Astrocyte (in vitro differentiated cells and primary cell): ENCODE measurements at regions not wholly inside any gene's neighbourhood (a gene's known extent, or its start where the extent isn't known, plus 50 kb on each side); places are given as distances from the start of the nearest gene placed in this dataset.

Source experiments
- DNase-seq: peaks from one replicate; pipeline ENCODE4 v3.0.0-alpha.2; 2010; ENCODE audit warnings: low read depth
- FAIRE-seq: peaks from 2 replicates; lab custom pipeline; 2011; peaks lifted over from hg19 to GRCh38; lab: Jason Lieb, UNC
- H2AFZ ChIP-seq: 2 replicates; pipeline ENCODE4 v1.6.0; 2012; ENCODE audit warnings: low read depth, low read length, inconsistent platforms
- H3K27ac ChIP-seq: 2 replicates; pipeline ENCODE4 v1.5.1; 2011; ENCODE audit warnings: low read depth, low read length, inconsistent platforms
- H3K27me3 ChIP-seq: 2 replicates; pipeline ENCODE4 v1.6.0; 2011; ENCODE audit warnings: low read length, inconsistent platforms; ENCODE audit not compliant: insufficient read depth
- H3K36me3 ChIP-seq: 2 replicates; pipeline ENCODE4 v1.5.1; 2011; ENCODE audit warnings: low read length, inconsistent platforms; ENCODE audit not compliant: insufficient read depth
- H3K4me1 ChIP-seq: 2 replicates; pipeline ENCODE4 v1.5.1; 2011; ENCODE audit warnings: low read length, inconsistent platforms; ENCODE audit not compliant: insufficient read depth
- H3K4me2 ChIP-seq: 2 replicates; pipeline ENCODE4 v1.6.0; 2012; ENCODE audit warnings: low read length, inconsistent platforms
- H3K4me3 ChIP-seq: 2 replicates; pipeline ENCODE4 v1.5.1; 2011; ENCODE audit warnings: low read depth, mild to moderate bottlenecking, low read length, inconsistent platforms; ENCODE audit not compliant: insufficient read depth
- H3K79me2 ChIP-seq: 2 replicates; pipeline ENCODE4 v1.6.0; 2012; ENCODE audit warnings: mild to moderate bottlenecking, low read length, inconsistent platforms; ENCODE audit not compliant: insufficient read depth
- H3K9ac ChIP-seq: 2 replicates; pipeline ENCODE4 v1.6.0; 2012; ENCODE audit warnings: mild to moderate bottlenecking, low read length, inconsistent platforms
- H3K9me3 ChIP-seq: 2 replicates; pipeline ENCODE4 v1.5.1; 2012; ENCODE audit warnings: low read depth, mild to moderate bottlenecking, low read length, inconsistent platforms; ENCODE audit not compliant: insufficient read depth
- H4K20me1 ChIP-seq: 2 replicates; pipeline ENCODE4 v1.6.0; 2012; ENCODE audit warnings: low read length, inconsistent platforms; ENCODE audit not compliant: insufficient read depth
- H3K27ac Mint-ChIP-seq: one replicate; pipeline ENCODE4 v1.8.0; 2021; ENCODE audit warnings: mild to moderate bottlenecking, mixed read lengths; ENCODE audit not compliant: unreplicated experiment
- H3K27me3 Mint-ChIP-seq: one replicate; pipeline ENCODE4 v1.8.0; 2021; ENCODE audit warnings: low read depth, mixed read lengths; ENCODE audit not compliant: unreplicated experiment
- H3K36me3 Mint-ChIP-seq: one replicate; pipeline ENCODE4 v1.8.0; 2021; ENCODE audit warnings: low read depth, mixed read lengths; ENCODE audit not compliant: unreplicated experiment
- H3K4me1 Mint-ChIP-seq: one replicate; pipeline ENCODE4 v1.8.0; 2021; ENCODE audit warnings: low read depth, mixed read lengths; ENCODE audit not compliant: unreplicated experiment
- H3K4me3 Mint-ChIP-seq: one replicate; pipeline ENCODE4 v1.8.0; 2021; ENCODE audit warnings: mild to moderate bottlenecking, moderate library complexity, mixed read lengths; ENCODE audit not compliant: unreplicated experiment
- H3K9me3 Mint-ChIP-seq: one replicate; pipeline ENCODE4 v1.8.0; 2021; ENCODE audit warnings: mild to moderate bottlenecking, mixed read lengths; ENCODE audit not compliant: unreplicated experiment
- CTCF ChIP-seq: IDR thresholded peaks from 2 replicates; pipeline ENCODE4 v1.5.1; 2011; ENCODE audit warnings: low read depth, mild to moderate bottlenecking, inconsistent platforms, low read length, moderate library complexity; ENCODE audit not compliant: insufficient read depth
- EZH2 ChIP-seq: IDR thresholded peaks from 2 replicates; pipeline ENCODE4 v1.6.1; 2012; ENCODE audit warnings: mild to moderate bottlenecking, low read length, inconsistent platforms; ENCODE audit not compliant: insufficient read depth

- H3K27ac ChIP-seq, result no peak overlapping the region
- no peak overlapping the region for H3K4me3 Mint-ChIP-seq
These were observed 337.4 kb downstream of the LPIN1 start for GRCh38 chr2:12083713-12084419.

GRCh38 chr2:12087175-12087574 lies 340.7 kb downstream of the LPIN1 start:
- Histone ChIP-seq H3K27ac (no peak overlapping the region), H3K27me3 (no peaks in the 10 kb centered on the region), H3K4me1 (no peaks in the 10 kb centered on the region), H3K4me3 (no peak overlapping the region), H3K4me2 (no peak overlapping the region), H2AFZ (no peak overlapping the region), H3K79me2 (no peaks in the 10 kb centered on the region), H3K36me3 (no peaks in the 10 kb centered on the region), H3K9ac (no peak overlapping the region), H3K9me3 (no peaks in the 10 kb centered on the region), H4K20me1 (no peaks in the 10 kb centered on the region)
- Mint-ChIP-seq H3K27ac (no peak overlapping the region), H3K4me1 (peaks cover 8% of the 10 kb centered on the region), H3K9me3 (peaks cover 2% of the 10 kb centered on the region), H3K36me3 (no peaks in the 10 kb centered on the region), H3K4me3 (no peak overlapping the region), H3K27me3 (peaks cover 15% of the 10 kb centered on the region)
- TF ChIP-seq CTCF (no peak), EZH2 (no peak)
- DNase-seq (no peak), FAIRE-seq (no peak)

More at GRCh38 chr2:12083713-12084419, 337.4 kb downstream of the LPIN1 start:
- Mint-ChIP-seq H3K9me3 (no peaks in the 10 kb centered on the region), H3K36me3 (no peaks in the 10 kb centered on the region), H3K4me1 (no peaks in the 10 kb centered on the region), H3K27ac (no peak overlapping the region), H3K27me3 (peaks cover 22% of the 10 kb centered on the region)
- no peak overlapping the region for H2AFZ ChIP-seq
- H4K20me1 ChIP-seq, result no peaks in the 10 kb centered on the region
- no peak overlapping the region for H3K4me3 ChIP-seq
- H3K4me1 ChIP-seq, result no peaks in the 10 kb centered on the region
- no peaks in the 10 kb centered on the region for H3K36me3 ChIP-seq
- no peaks in the 10 kb centered on the region for H3K9me3 ChIP-seq
- FAIRE-seq (no peak), DNase-seq (no peak)
- H3K4me2 ChIP-seq, result no peak overlapping the region
- H3K79me2 ChIP-seq, result no peaks in the 10 kb centered on the region
- no peaks in the 10 kb centered on the region for H3K27me3 ChIP-seq
- H3K9ac ChIP-seq, result no peak overlapping the region
- TF ChIP-seq EZH2 (no peak), CTCF (no peak)

- H3K9me3 Mint-ChIP-seq, result peaks cover 2% of the 10 kb centered on the region
- no peaks in the 10 kb centered on the region for H3K36me3 Mint-ChIP-seq
- no peak overlapping the region for H3K4me3 Mint-ChIP-seq
- Histone ChIP-seq H3K27me3 (no peaks in the 10 kb centered on the region), H3K27ac (no peak overlapping the region), H3K9me3 (no peaks in the 10 kb centered on the region), H2AFZ (no peak overlapping the region), H3K79me2 (no peaks in the 10 kb centered on the region), H3K4me3 (no peak overlapping the region), H4K20me1 (no peaks in the 10 kb centered on the region), H3K4me1 (no peaks in the 10 kb centered on the region), H3K9ac (no peak overlapping the region), H3K36me3 (no peaks in the 10 kb centered on the region), H3K4me2 (no peak overlapping the region)
- H3K4me1 Mint-ChIP-seq, result peaks cover 8% of the 10 kb centered on the region
- no peak overlapping the region for H3K27ac Mint-ChIP-seq
- no peak for FAIRE-seq
- no peak for DNase-seq
- TF ChIP-seq EZH2 (no peak), CTCF (no peak)
- H3K27me3 Mint-ChIP-seq, result peaks cover 15% of the 10 kb centered on the region
These were observed 341.4 kb downstream of the LPIN1 start for GRCh38 chr2:12087671-12088380.
